NCI-H446 treated with DMSO at 0.1 percent for 48 hours (cell line): ENCODE measurements at regions not wholly inside any gene's neighbourhood (a gene's known extent, or its start where the extent isn't known, plus 50 kb on each side); places are given as distances from the start of the nearest gene placed in this dataset.
"Not testable (repeated sequence)": the region's sequence is repeated elsewhere in the genome, so short reads cannot be mapped to it uniquely, and the experiment has no call there.

Experiments used
- DNase-seq: peaks from one replicate; lab custom pipeline; 2025; lab: John Stamatoyannopoulos, UW

GRCh38 chr16:75996491-75996890 lies 270.2 kb upstream of the CPHXL start:
- no peak for DNase-seq

GRCh38 chr16:75997606-75998005 lies 271.3 kb upstream of the CPHXL start:
- DNase-seq: no peak

- no peak for DNase-seq
Measured at GRCh38 chr16:76007645-76008044, 269.6 kb upstream of the CNTNAP4 start.

DNA sequence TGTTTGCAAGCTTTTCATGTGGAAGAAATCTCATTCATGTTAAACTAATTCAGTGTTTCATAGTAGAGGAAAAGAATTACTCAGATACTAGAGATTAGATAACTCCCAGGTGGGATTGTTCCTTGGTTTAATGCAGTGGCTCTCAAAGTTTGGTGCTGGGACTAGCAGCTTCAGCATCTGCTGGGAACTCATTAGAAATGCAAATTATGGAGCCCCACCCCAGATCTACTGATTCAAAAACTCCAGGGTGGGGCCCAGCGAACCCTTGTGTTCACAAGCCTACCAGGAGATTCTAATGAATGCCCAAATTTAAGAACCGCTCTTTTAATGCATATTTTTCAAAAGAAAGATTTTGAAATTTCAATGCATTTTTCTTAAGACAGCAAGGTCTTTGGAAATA lies 253.4 kb upstream of the CNTNAP4 start:
- no peak for DNase-seq

GRCh38 chr16:76035689-76036088 lies 241.5 kb upstream of the CNTNAP4 start:
- DNase-seq: no peak

- no peak for DNase-seq
Measured at GRCh38 chr16:76038097-76038496, 239.1 kb upstream of the CNTNAP4 start.

GRCh38 chr16:76052725-76053124 lies 224.5 kb upstream of the CNTNAP4 start:
- DNase-seq: no peak

DNA sequence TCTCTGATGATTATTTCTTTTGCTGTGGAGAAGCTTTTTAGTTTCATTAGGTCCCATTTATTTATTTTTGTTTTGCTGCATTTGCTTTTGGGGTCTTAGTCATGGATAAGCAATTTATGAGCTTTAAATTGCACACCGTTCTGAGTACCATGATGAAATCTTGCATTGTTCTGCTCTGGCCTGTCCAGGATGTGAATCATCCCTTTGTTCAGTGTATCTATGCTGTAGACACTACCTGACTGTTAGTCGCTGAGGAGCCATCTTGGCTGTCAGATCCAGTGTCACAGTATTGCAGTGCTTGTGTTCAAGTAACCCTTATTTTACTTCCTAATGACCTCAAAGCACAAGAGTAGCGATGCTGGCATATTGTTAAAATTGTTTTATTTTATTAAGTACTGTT lies 218.0 kb upstream of the CNTNAP4 start:
- no peak for DNase-seq

DNA sequence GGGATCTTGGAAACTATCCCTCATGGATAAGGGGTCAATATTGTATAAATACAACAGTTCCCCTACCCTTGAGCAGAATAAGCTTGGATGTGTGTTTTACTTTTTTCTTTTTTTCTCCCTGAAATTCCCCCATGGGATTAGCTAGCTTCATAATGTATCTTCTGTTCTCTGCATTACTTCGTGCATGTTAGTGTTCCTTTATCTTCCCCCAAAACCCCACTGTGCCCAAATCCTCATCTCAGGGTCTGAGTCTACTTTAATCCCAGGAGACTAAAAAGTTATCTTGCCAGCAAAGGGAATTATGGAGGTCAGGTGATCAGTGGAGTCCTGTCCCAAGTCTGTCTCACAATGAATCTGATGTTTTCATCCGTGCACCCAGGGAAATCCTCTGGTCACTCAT lies 217.5 kb upstream of the CNTNAP4 start:
- no peak for DNase-seq

DNA sequence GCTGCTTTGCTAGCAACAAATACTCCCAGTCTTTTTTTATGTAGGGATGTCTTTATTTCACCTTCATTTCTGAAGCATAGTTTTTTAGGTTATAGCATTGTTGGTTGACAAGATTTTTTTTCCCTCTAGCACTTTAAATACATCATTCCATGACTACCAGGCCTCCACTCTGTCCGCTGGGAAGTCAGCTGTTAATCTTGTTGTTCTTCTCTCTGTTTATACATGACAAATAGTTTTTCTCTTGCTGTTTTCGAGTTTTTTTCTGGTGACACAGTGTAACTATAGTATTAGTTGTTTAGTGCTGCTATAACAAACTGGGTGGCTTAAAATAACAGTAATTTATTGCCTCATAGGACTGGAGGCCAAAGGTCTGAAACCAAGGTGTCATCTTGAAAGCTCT lies 205.5 kb upstream of the CNTNAP4 start:
- DNase-seq: no peak

DNA sequence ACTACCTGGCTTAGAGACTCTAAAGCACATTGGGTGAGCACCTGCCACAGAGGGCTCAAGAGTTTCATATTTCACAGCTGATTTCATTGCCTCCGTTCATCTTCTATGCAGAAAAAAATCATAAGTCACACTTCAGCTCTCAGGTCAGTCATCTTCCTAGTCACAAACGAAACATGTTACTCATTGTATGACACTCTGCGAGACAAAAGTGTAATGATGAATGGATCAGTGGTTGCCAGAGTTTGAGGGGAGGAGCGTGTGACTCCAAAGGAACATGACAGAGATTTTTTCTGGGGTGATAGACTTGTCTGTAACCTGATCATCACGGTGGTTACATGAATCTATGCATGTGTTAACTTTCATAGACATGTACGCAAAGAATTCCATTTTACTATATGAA lies 195.2 kb upstream of the CNTNAP4 start:
- DNase-seq: no peak

- no peak for DNase-seq
Measured at GRCh38 chr16:76106647-76107046, 170.6 kb upstream of the CNTNAP4 start.

DNA sequence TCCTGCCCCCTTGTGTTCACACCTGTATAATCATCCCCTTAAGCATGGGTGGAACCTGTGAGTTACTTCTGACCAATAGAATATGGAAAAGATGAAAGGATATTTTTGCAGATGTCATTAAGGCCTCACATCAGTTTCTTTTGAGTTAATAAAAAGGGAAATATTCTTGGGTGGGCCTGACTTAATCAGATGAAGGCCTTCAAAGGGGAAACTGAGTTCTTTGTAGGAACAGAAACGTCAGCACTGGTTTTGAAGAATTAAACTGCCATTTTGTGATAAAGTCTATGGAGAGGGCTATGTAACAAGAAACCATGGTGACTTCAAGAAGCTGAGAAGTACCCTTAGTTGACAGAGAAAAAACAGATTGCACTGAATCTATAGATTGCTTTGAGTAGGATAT lies 168.7 kb upstream of the CNTNAP4 start:
- no peak for DNase-seq

- DNase-seq: no peak
Measured at GRCh38 chr16:76114681-76115080, 162.5 kb upstream of the CNTNAP4 start.

DNA sequence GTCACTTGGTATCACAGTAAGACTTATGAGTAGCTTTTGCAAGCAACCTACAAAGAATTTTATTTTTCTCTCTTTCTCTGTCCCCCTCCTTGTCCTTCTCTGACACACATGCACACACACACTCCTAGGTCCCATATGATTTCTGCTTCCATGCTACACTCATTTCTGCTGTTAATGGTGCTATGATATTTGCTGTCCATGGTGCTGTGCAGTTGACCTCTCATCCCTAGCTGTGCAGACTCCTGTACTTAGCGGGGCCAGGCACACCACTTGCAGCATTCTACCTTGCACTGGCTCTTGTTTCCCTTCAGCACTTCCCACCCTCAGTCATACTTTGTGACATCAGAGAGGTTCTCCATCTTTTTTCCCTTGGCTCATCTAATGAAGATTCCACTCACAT lies 158.9 kb upstream of the CNTNAP4 start:
- DNase-seq: no peak

DNA sequence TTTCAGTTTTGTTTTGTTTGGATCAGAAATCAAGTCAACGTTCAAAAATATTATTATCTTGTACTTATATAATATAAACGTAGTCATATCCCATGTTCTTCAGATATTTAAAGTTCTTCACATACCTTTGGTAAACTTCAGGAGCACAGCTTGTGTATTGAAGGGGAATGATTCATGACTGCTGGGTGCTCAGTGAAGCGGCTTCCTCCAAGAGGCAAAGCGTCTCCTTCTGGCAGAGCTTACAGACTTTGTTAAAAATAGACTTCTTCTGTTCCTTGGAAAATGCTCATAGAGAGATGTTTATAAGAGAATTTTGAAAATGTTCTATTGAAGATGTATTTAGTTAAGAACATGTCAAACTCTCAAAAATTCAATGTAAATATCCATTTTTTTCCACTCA lies 155.6 kb upstream of the CNTNAP4 start:
- DNase-seq: no peak

- DNase-seq: no peak
Measured at GRCh38 chr16:76123966-76124365, 153.2 kb upstream of the CNTNAP4 start.

DNA sequence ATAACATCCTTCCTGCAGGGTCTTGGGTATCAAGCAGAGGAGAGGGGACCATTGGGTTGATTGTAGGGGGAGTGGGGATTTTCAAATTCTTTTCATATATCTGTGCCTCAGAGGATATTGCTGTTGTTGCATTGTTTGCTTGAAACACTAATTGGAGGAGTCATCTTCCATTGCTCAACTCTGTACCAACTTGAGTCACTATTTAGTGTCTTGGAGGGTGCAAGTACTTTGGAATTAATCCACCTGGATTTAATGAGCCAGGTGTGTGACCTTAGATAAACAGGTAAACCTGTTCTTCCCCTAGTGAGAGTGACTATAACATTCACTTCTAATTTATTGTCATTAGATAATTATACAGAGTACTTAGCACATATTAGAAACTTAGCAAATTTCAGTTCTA lies 151.3 kb upstream of the CNTNAP4 start:
- DNase-seq: no peak

- DNase-seq: not testable (repeated sequence)
Measured at GRCh38 chr16:76138056-76138455, 139.1 kb upstream of the CNTNAP4 start.

GRCh38 chr16:76157629-76158028 lies 119.6 kb upstream of the CNTNAP4 start:
- no peak for DNase-seq

GRCh38 chr16:76162046-76162445 lies 115.2 kb upstream of the CNTNAP4 start:
- no peak for DNase-seq

DNA sequence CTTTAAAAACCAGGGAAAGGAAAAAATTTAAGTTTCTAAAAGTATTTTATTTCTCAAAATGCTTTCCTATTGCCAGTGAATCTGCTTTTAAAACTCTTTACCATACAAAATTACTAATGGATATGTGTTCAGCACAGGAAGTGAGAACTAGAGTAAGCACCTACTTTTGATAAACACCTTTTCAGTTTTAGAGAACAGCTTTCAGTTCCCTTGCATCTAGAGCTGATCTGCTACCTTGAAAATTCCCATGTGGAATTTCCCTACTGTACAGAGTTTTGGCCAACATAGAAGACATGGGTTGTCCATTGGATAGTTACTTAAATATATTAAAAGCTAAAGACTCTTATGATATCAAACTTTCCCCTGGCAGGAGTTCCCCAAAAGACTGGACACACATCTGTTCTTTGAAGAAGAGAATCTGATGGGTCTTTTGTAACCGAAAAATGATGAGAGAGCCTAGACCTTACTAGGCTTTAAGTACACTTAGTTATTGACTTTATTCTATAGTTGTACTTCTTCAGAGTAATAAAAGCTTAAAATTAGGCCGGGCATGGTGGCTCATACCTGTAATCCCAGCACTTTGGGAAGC lies 112.1 kb upstream of the CNTNAP4 start:
- no peak for DNase-seq

DNA sequence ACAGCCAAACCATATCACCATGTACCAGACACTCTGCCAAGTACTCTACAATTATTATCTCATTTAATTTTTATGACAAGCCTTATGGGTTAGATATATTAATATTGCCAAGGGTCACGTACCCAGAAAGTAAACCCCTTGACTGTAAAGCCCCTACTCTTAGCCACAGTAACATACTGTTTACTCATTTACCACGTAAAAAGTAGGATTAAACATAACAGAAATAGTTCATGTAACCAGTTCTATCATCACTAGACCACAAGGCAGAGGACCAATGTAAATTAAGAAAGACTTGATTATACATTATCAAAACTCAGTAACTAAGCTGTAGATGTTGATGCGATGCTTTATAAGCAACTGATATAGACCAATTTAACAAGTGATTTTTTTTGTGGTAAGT lies 101.5 kb upstream of the CNTNAP4 start:
- DNase-seq: no peak

- DNase-seq: no peak
Measured at GRCh38 chr16:76176153-76176552, 101.0 kb upstream of the CNTNAP4 start.

GRCh38 chr16:76176616-76177015 lies 100.6 kb upstream of the CNTNAP4 start:
- no peak for DNase-seq
